Esophagus muscularis mucosa (tissue), 4 donors: ENCODE measurements at regions not wholly inside any gene's neighbourhood (a gene's known extent, or its start where the extent isn't known, plus 50 kb on each side); places are given as distances from the start of the nearest gene placed in this dataset.

Source experiments
- DNase-seq: peaks from one replicate; pipeline ENCODE4 v3.0.0-alpha.2; 2017; ENCODE audit errors: extremely low spot score
- H3K27ac ChIP-seq, 4 donors: fragments of 200-600 bp; sonication (generic); replicated peaks in 1 of 4; 1 replicate in 3 of 4; 2 replicates in 1 of 4; pipeline ENCODE4 v1.5.1; 2016 to 2019; ENCODE audit warnings: mild to moderate bottlenecking in 1 of 4
- H3K27me3 ChIP-seq, 4 donors: fragments of 200-600 bp; sonication (generic); one replicate each; pipeline versions ENCODE4 v1.5.1 to v1.6.0; 2016 to 2019
- H3K36me3 ChIP-seq, 4 donors: fragments of 200-600 bp; sonication (generic); one replicate each; pipeline ENCODE4 v1.5.1; 2016 to 2019
- H3K4me1 ChIP-seq, 4 donors: fragments of 200-600 bp; sonication (generic); one replicate each; pipeline ENCODE4 v1.5.1; 2016 to 2019
- H3K4me3 ChIP-seq, 4 donors: fragments of 200-600 bp; sonication (generic); 1 replicate in 2 of 4; 2 replicates in 2 of 4; pipeline ENCODE4 v1.5.1; 2016 to 2019; ENCODE audit warnings: mild to moderate bottlenecking in 4 of 4, moderate library complexity in 1 of 4
- H3K9me3 ChIP-seq, 4 donors: fragments of 200-600 bp; sonication (generic); 1 replicate in 3 of 4; 2 replicates in 1 of 4; pipeline ENCODE4 v1.5.1; 2016 to 2019
- CTCF ChIP-seq, 3 experiments: fragments of 200-600 bp in 2 of 3; fragments of 450-650 bp in 1 of 3; sonication (generic) in 2 of 3; IDR thresholded peaks; one replicate each; pipeline ENCODE4 v1.5.1; 2017 to 2019; ENCODE audit warnings: antibody characterized with exemption in 3 of 3, mild to moderate bottlenecking in 2 of 3, moderate library complexity in 1 of 3
- EP300 ChIP-seq: sonication (generic); formaldehyde crosslinking; IDR thresholded peaks from one replicate; pipeline ENCODE4 v1.6.1; 2017; ENCODE audit warnings: antibody characterized with exemption
- POLR2A ChIP-seq: fragments of 450-650 bp; IDR thresholded peaks from one replicate; pipeline ENCODE4 v1.6.1; 2017; ENCODE audit warnings: antibody characterized with exemption, moderate library complexity, mild to moderate bottlenecking, low read depth
- POLR2AphosphoS5 ChIP-seq, 2 donors: sonication (generic); formaldehyde crosslinking; IDR thresholded peaks; one replicate each; pipeline ENCODE4 v1.6.1; 2017; ENCODE audit warnings: antibody characterized with exemption in 2 of 2
- WGBS: methylation state at CpG from one replicate; pipeline ENCODE4 v1.1.5; 2018; 5-methylcytosine and 5-hydroxymethylcytosine counted together
- intact Hi-C: fragments of 100-400 bp; cut with DNase I; formaldehyde crosslinking; loops from one replicate; pipeline ENCODE4 v1.15.1; 2023

DNA sequence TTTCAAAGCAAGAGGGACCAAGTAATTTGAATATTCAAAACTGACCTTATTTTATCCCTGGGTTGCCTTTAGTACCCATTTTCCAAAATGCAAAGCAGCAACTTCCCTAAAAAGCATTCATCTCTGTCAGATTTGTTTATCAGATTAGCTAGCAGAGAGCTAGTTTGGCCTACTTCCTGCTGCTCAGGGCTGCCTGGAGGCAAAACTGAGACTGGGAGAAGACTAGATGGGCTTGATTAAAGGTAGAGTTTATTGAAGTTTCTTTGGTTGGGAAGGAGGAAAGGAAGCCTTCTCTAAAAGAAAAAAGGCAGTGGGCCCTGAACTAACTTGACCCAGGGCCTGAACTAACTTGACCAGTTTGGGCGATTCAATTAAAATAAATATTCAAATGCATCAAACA lies 426.1 kb upstream of the FAM98A start:
- no peaks in the 10 kb centered on the region for H3K27me3 ChIP-seq
- no peak overlapping the region for H3K4me3 ChIP-seq
- WGBS = 41% methylated on average over 1 of the region's 1 CpG
- peaks cover 0 to 23% (median 15%) of the 10 kb centered on the region in 4 donors for H3K4me1 ChIP-seq
- H3K27ac ChIP-seq = no peak overlapping the region
- no peaks in the 10 kb centered on the region for H3K9me3 ChIP-seq
- TF ChIP-seq POLR2A (no peak), POLR2AphosphoS5 (IDR thresholded peaks at IDR 0.05) (no peak), EP300 (no peak), CTCF (IDR thresholded peaks at IDR 0.05) (no peak)
- no peak for DNase-seq
- intact Hi-C loops = no loop called here
- no peaks in the 10 kb centered on the region for H3K36me3 ChIP-seq

DNA sequence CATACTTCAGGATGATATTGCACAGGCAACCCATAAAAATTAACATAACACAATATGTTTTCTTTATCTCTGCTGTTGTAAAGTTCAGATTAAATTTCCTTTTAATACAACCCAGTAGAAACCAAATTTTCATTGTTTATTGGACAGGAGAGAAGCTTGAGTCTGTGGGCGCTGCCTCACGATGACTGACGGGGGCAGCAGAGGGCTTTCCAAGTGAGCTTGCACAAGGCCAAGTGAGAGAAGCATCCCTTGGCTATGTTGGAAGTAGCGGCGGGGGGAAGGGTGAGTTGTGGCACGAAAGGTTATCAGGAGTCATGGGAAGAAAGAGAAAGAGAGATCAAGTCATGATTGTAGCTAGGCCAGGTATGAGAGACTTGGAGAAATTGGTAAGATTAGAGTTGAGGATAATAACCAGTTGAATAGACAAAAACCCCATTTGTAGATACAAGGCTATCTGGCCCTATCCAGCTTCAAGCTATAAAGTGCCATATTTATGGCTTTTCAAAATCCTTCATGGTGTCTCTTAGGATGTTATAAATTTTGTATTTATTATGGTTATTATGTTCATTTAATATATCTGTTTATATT lies 413.7 kb upstream of the FAM98A start:
- intact Hi-C loops = no loop called here
- no peaks in the 10 kb centered on the region for H3K36me3 ChIP-seq
- H3K4me1 ChIP-seq = no peaks in the 10 kb centered on the region
- DNase-seq = no peak
- H3K4me3 ChIP-seq = no peak overlapping the region
- no peak overlapping the region for H3K27ac ChIP-seq
- H3K9me3 ChIP-seq = no peaks in the 10 kb centered on the region
- H3K27me3 ChIP-seq = no peaks in the 10 kb centered on the region
- WGBS = 24% methylated on average over 6 of the region's 6 CpGs
- TF ChIP-seq CTCF (IDR thresholded peaks at IDR 0.05) (peak; percentile 56 to 74 (median 67)), POLR2AphosphoS5 (IDR thresholded peaks at IDR 0.05) (no peak)

DNA sequence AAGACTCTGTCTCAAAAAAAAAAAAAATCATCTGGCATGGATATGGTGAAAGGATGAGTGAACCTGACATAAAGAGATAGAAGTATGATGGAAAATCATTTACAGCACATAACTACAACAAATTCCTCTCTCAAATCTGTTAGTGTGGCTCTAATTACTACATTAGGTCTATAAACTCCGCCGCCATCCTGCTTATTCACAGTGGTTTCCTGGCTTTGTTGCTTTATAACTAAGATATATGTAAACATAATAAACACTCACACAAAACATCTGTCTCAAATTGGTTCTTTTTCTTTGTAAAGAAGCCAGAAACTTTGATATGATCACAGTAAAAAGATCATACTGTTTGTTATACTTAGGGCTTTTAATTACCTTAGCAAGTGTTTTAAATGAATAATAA lies 412.6 kb upstream of the FAM98A start:
- Histone ChIP-seq H3K27ac (no peak overlapping the region), H3K4me1 (no peaks in the 10 kb centered on the region), H3K4me3 (no peak overlapping the region), H3K36me3 (no peaks in the 10 kb centered on the region), H3K27me3 (no peaks in the 10 kb centered on the region), H3K9me3 (no peaks in the 10 kb centered on the region)
- WGBS = 50% methylated on average over 2 of the region's 2 CpGs
- no peak for DNase-seq
- TF ChIP-seq POLR2A (no peak), CTCF (IDR thresholded peaks at IDR 0.05) (no peak), EP300 (no peak), POLR2AphosphoS5 (IDR thresholded peaks at IDR 0.05) (no peak)
- intact Hi-C loops = no loop called here

DNA sequence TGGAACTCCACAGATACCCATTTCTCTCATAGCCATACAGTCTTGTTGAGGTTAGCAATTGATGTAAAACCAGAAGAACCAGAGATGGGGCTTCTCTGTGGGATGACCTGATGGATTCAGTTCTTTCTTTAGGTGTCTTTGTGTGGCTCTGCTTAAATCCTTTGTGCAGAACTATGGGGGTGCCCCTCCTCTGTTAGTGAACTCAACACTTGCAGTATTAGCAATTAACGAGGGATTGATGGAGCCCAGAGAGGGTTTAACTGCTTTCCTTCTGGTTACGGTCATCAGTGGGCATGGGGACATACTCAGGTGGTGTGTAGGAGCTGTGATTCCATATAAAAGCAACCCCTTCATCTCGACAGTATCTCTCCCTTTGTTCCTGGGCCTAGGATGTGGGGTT lies 406.8 kb upstream of the FAM98A start:
- Histone ChIP-seq H3K4me3 (no peak overlapping the region), H3K27ac (no peak overlapping the region), H3K27me3 (no peaks in the 10 kb centered on the region), H3K36me3 (no peaks in the 10 kb centered on the region), H3K4me1 (no peaks in the 10 kb centered on the region), H3K9me3 (no peaks in the 10 kb centered on the region)
- WGBS = 78% methylated on average over 3 of the region's 3 CpGs
- DNase-seq = no peak
- intact Hi-C loops = no loop called here
- TF ChIP-seq EP300 = no peak
- TF ChIP-seq POLR2AphosphoS5 (IDR thresholded peaks at IDR 0.05) = no peak

DNA sequence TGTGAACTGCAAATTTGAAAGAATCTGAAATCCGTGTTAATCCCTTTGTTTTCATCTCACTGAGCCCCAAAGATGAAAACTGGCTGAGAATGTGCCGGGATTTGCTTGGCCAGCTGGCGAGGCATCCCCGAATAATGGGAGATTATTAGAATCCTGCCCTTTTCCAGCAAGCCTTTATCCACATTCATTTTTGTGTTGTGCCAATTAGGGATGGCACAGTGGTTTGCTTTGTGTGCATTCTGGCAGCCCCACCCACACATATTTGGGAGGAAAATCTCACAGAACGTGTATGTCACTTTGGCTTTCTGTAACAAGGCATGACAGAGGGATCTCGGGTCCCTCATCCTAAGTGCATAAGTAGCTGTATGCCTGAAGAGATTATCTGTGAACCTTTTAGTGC lies 405.8 kb upstream of the FAM98A start:
- DNase-seq = no peak
- Histone ChIP-seq H3K36me3 (no peaks in the 10 kb centered on the region), H3K27ac (no peak overlapping the region), H3K9me3 (no peaks in the 10 kb centered on the region), H3K4me1 (no peaks in the 10 kb centered on the region), H3K27me3 (no peaks in the 10 kb centered on the region), H3K4me3 (no peak overlapping the region)
- intact Hi-C loops = no loop called here
- WGBS = 72% methylated on average over 5 of the region's 6 CpGs
- TF ChIP-seq EP300 = no peak
- TF ChIP-seq CTCF (IDR thresholded peaks at IDR 0.05) = no peak
- no peak for TF ChIP-seq POLR2A
- TF ChIP-seq POLR2AphosphoS5 (IDR thresholded peaks at IDR 0.05) = no peak
